Motor neuron (in vitro differentiated cells): ENCODE measurements at regions not wholly inside any gene's neighbourhood (a gene's known extent, or its start where the extent isn't known, plus 50 kb on each side); places are given as distances from the start of the nearest gene placed in this dataset.

ENCODE experiments used
- ATAC-seq, 8 experiments: fragments of 200-7000 bp; cut with Tn5 transposase; replicated peaks in 6 of 8; 2 replicates each; pipeline ENCODE4 v1.8.0; 2021; ENCODE audit warnings: mild to moderate bottlenecking in 8 of 8, moderate library complexity in 8 of 8
- H3K27ac ChIP-seq, 2 donors: fragments of 250-450 bp; sonication (Bioruptor Pico); 2 replicates each; pipeline ENCODE4 v1.9.0; 2021; ENCODE audit warnings: antibody characterized with exemption in 2 of 2, mild to moderate bottlenecking in 2 of 2, moderate library complexity in 1 of 2
- H3K4me1 ChIP-seq, 2 donors: fragments of 250-450 bp; sonication (Bioruptor Pico); replicated peaks in 1 of 2; 2 replicates each; pipeline ENCODE4 v1.6.1; 2021; ENCODE audit warnings: antibody characterized with exemption in 2 of 2, mild to moderate bottlenecking in 2 of 2, moderate library complexity in 1 of 2
- H3K4me3 ChIP-seq, 5 donors: fragments of 250-450 bp; sonication (Bioruptor Pico); 2 replicates each; pipeline ENCODE4 v1.9.0; 2021; ENCODE audit warnings: antibody characterized with exemption in 5 of 5, mild to moderate bottlenecking in 5 of 5, moderate library complexity in 4 of 5
- WGBS, 10 experiments: fragments of 450-650 bp; shearing (Covaris generic); methylation state at CpG; one replicate each; pipeline ENCODE4 v1.0.0; 2022; 5-methylcytosine and 5-hydroxymethylcytosine counted together
- in situ Hi-C, 9 experiments: fragments of 400-800 bp; cut with MboI; loops; one replicate each; pipeline ENCODE4 v1.15.0; 2021; ENCODE audit warnings: low sequenced_read_pairs in 9 of 9, low pct_unique_long_range_greater_than_20kb in 2 of 9; ENCODE audit not compliant: unreplicated experiment in 9 of 9

DNA sequence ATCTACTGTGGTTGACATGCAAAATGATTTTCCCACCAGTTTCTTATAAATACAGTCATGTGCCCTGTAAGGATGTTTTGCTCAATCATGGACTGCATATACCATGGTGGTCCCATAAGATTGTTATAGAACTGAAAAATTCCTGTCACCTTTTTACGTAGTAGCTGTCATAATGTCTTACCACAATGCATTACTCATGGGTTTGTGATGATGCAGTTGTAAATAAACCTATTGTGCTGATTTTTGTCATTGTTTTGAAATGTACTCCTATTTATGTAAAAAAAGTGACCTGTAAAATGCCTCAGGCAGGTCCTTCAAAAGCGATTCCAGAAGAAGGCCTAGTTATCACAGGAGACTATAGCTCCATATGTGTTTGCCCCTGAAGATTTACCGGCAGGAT lies 695.4 kb upstream of the KIF2B start:
- ATAC-seq: no peak
- in situ Hi-C loops: no loop called here
- 13 to 100% (median 87%) methylated on average over 1 to 3 of the region's 3 CpGs for WGBS, 10 experiments

GRCh38 chr17:53122966-53123365 lies 699.8 kb upstream of the KIF2B start:
- no peaks in the 10 kb centered on the region for H3K4me1 ChIP-seq
- H3K27ac ChIP-seq: no peak overlapping the region
- H3K4me3 ChIP-seq: no peak overlapping the region
- ATAC-seq: no peak
- in situ Hi-C loops: no loop called here

More for the DNA sequence above, 695.4 kb upstream of the KIF2B start:
- Histone ChIP-seq H3K4me1 (no peaks in the 10 kb centered on the region), H3K27ac (no peak overlapping the region), H3K4me3 (no peak overlapping the region)

- Histone ChIP-seq H3K27ac (no peak overlapping the region), H3K4me3 (no peak overlapping the region), H3K4me1 (no peaks in the 10 kb centered on the region)
- no peak for ATAC-seq
- in situ Hi-C loops: no loop called here
- whole genome bisulfite sequencing, 10 experiments: 8 to 100% (median 63%) methylated on average over 1 to 2 of the region's 2 CpGs
These were observed 703.0 kb upstream of the KIF2B start for GRCh38 chr17:53119773-53120172.

DNA sequence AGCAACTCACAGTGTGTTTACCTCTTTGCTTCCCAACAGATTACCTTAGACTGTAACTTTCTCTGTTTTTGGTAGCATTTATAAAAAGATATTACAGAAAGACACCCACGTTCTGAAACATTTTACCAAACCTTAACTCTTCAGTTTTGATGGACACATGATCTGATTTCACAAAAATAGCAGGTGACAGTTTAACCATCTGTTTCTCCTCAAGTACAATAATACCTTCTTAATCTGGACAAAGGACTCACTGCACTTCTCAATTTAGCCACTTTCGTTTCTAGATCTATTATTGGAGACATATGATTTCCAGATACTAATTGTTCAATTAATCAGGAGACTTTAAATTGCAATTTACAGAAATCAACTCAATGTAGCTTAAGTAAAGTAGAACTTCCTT lies 703.8 kb upstream of the KIF2B start:
- no peak overlapping the region for H3K27ac ChIP-seq
- WGBS, 10 experiments: 0 to 81% (median 49%) methylated on average over 1 to 2 of the region's 2 CpGs

DNA sequence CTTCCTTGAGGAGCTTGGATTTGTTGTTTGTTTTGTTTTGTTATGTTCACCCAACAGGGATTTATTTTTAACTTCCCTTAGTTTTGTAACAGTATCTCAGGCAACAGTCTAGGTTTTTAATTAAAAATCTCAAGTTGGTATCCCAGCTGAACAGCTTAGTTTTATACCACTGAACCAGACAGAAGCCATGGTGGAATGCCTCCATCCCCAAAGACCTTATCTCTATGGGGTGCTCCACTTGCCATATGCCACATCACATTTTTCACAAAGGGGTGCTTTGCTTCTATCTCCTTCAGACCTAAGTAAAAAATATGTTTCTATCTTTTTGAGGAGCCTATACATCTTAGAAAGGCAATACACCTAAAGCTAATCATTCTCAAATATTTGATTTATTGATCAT lies 715.8 kb upstream of the KIF2B start:
- in situ Hi-C loops: no loop called here
- H3K27ac ChIP-seq: no peak overlapping the region
- H3K4me3 ChIP-seq: no peak overlapping the region
- no peak for ATAC-seq
- no peaks in the 10 kb centered on the region for H3K4me1 ChIP-seq

More for the DNA sequence above, 703.8 kb upstream of the KIF2B start:
- in situ Hi-C loops: no loop called here
- Histone ChIP-seq H3K4me1 (no peaks in the 10 kb centered on the region), H3K4me3 (no peak overlapping the region)
- ATAC-seq: no peak

GRCh38 chr17:53101706-53102105 lies 721.0 kb upstream of the KIF2B start:
- WGBS, 10 experiments: 0 to 94% (median 94%) methylated on average over 1 to 2 of the region's 2 CpGs; no CpG with 5 or more reads in 5 of the 10 experiments
- in situ Hi-C loops: no loop called here
- no peak for ATAC-seq

GRCh38 chr17:53100126-53100525 lies 722.6 kb upstream of the KIF2B start:
- Histone ChIP-seq H3K4me1 (no peaks in the 10 kb centered on the region), H3K27ac (no peak overlapping the region), H3K4me3 (no peak overlapping the region)
- no peak for ATAC-seq
- in situ Hi-C loops: no loop called here
- 0 to 100% (median 85%) methylated on average over 1 to 3 of the region's 3 CpGs for WGBS, 10 experiments

More at GRCh38 chr17:53101706-53102105, 721.0 kb upstream of the KIF2B start:
- Histone ChIP-seq H3K4me3 (no peak overlapping the region), H3K27ac (no peak overlapping the region), H3K4me1 (no peaks in the 10 kb centered on the region)

DNA sequence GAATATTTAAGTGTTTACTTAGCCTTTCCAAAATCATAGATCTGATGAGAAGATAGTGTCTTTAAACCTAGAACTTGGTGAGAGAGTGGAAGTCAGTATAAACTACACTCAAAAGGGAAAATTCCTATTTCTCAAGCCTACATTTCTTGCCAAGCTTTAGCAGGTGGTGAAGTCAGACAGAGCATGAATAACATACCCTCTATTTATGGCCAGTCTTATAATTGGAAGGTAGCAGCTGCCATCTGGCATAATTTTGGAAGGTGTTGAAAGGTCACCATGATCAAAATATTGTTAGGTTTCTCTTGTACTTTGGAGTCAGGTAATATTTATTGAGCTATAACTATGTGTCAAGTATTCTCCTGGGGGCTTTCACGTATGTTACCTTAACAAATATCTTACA lies 729.3 kb upstream of the KIF2B start:
- 0 to 100% (median 17%) methylated on average over 1 of the region's 1 CpG; no CpG with 5 or more reads in 1 of the 10 experiments for WGBS, 10 experiments
- in situ Hi-C loops: no loop called here
- Histone ChIP-seq H3K4me1 (no peaks in the 10 kb centered on the region), H3K4me3 (no peak overlapping the region), H3K27ac (no peak overlapping the region)
- ATAC-seq: no peak

GRCh38 chr17:53092072-53092471 lies 730.7 kb upstream of the KIF2B start:
- H3K27ac ChIP-seq: no peak overlapping the region
- no peak overlapping the region for H3K4me3 ChIP-seq
- WGBS, 10 experiments: 25 to 100% (median 83%) methylated on average over 1 to 2 of the region's 2 CpGs; no CpG with 5 or more reads in 1 of the 10 experiments
- H3K4me1 ChIP-seq: no peaks in the 10 kb centered on the region
- in situ Hi-C loops: no loop called here
- ATAC-seq: no peak

DNA sequence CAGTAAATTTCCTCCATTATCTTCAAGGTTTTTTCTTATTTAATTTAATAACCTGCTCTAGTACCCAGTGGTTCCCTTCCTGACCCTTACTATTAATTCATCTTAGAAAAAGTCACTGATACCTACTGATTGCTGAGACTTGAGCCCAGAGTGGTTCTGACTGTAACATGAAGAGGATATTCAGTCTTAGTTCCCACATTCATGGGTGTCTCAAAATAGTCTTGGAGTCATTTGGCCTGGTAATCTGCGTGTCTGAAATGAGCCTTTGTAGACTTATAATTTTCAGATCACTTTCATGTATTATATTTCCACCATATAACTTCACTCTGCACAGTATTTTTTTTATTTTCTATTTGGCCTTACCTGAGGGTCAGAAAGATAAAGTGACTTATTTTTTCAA lies 732.0 kb upstream of the KIF2B start:
- Histone ChIP-seq H3K27ac (no peak overlapping the region), H3K4me3 (no peak overlapping the region), H3K4me1 (no peaks in the 10 kb centered on the region)
- WGBS, 10 experiments: 0 to 90% (median 44%) methylated on average over 1 of the region's 1 CpG; no CpG with 5 or more reads in 2 of the 10 experiments
- no peak for ATAC-seq
- in situ Hi-C loops: no loop called here

DNA sequence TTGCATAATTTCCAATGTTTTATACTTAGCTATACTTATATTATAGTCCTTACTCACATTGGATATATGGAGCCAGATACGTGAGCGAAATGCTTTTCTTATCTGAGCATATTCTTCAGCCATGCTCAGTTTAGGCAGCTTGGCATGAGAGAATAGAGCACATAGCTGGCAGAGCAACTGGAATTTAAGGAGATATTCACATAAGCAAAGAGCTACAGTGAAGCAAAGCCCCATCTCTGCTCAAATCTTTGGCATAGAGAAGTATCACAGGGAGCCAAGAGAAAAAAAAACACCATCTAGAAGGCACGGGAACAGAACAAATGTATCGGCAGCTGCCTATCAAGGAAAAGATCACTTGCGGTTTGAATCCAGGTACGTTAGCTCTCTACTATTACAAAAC lies 734.2 kb upstream of the KIF2B start:
- no peaks in the 10 kb centered on the region for H3K4me1 ChIP-seq
- no peak for ATAC-seq
- H3K4me3 ChIP-seq: no peak overlapping the region
- H3K27ac ChIP-seq: no peak overlapping the region
- in situ Hi-C loops: no loop called here
- WGBS, 10 experiments: 36 to 95% (median 79%) methylated on average over 3 to 6 of the region's 6 CpGs; no CpG with 5 or more reads in 2 of the 10 experiments

- Histone ChIP-seq H3K4me1 (no peaks in the 10 kb centered on the region), H3K4me3 (no peak overlapping the region), H3K27ac (no peak overlapping the region)
- WGBS, 10 experiments: 6 to 83% (median 24%) methylated on average over 1 to 4 of the region's 4 CpGs; no CpG with 5 or more reads in 5 of the 10 experiments
- in situ Hi-C loops: no loop called here
- ATAC-seq: no peak
These were observed 761.3 kb upstream of the KIF2B start for GRCh38 chr17:53061446-53061845.

DNA sequence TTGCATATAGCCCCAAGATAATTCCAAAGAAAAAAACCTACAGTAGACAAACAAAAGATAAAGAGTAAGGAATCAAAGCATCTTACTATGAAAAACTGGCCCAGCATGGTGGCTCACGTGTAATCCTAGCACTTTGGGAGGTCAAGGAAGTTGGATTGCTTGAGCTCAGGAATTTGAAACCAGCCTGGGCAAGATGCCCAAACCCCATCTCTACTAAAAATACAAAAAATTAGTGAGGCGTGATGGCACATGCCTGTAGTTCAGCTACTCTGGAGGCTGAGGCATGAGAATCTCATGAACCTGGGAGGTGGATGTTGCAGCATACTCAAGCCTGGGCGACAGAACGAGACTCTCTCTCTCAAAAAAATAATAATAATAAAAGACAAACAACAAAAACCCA lies 764.7 kb upstream of the KIF2B start:
- in situ Hi-C loops: no loop called here
- ATAC-seq: no peak
- no peak overlapping the region for H3K4me3 ChIP-seq
- H3K27ac ChIP-seq: no peak overlapping the region
- no peaks in the 10 kb centered on the region for H3K4me1 ChIP-seq
- 0 to 88% (median 57%) methylated on average over 1 to 4 of the region's 4 CpGs for WGBS, 10 experiments

- Histone ChIP-seq H3K4me1 (no peaks in the 10 kb centered on the region), H3K4me3 (no peak overlapping the region), H3K27ac (no peak overlapping the region)
- WGBS, 10 experiments: 0 to 68% (median 24%) methylated on average over 1 to 2 of the region's 2 CpGs; no CpG with 5 or more reads in 4 of the 10 experiments
- no peak for ATAC-seq
- in situ Hi-C loops: no loop called here
These were observed 775.9 kb upstream of the KIF2B start for GRCh38 chr17:53046781-53047180.

GRCh38 chr17:53039981-53040380 lies 782.7 kb upstream of the KIF2B start:
- no peak for ATAC-seq
- in situ Hi-C loops: no loop called here
- no peak overlapping the region for H3K27ac ChIP-seq
- H3K4me3 ChIP-seq: no peak overlapping the region
- no peaks in the 10 kb centered on the region for H3K4me1 ChIP-seq
